BJ (cell line): ENCODE measurements at regions not wholly inside any gene's neighbourhood (a gene's known extent, or its start where the extent isn't known, plus 50 kb on each side); places are given as distances from the start of the nearest gene placed in this dataset.

ENCODE experiments used
- CTCF ChIA-PET: fragments of 350-600 bp; formaldehyde crosslinking; extraction: SDS; loops from one replicate; lab custom pipeline; 2021; ENCODE audit warnings: antibody characterized with exemption, inconsistent platforms; lab: Yijun Ruan, JAX
- POLR2A ChIA-PET: fragments of 300-600 bp; sonication (Branson Sonifier 250); formaldehyde crosslinking; extraction: SDS; loops from one replicate; lab custom pipeline; 2021; ENCODE audit warnings: antibody characterized with exemption; lab: Charles Lee
- DNase-seq: peaks from one replicate; pipeline ENCODE4 v3.0.0-alpha.2; 2011; ENCODE audit warnings: low read depth
- H3K27me3 ChIP-seq: 2 replicates; pipeline ENCODE4 v1.6.0; 2011; ENCODE audit warnings: low read length; ENCODE audit not compliant: control insufficient read depth, insufficient read depth
- H3K36me3 ChIP-seq: 2 replicates; pipeline ENCODE4 v1.5.1; 2011; ENCODE audit warnings: low read length; ENCODE audit not compliant: control insufficient read depth, insufficient read depth
- H3K4me3 ChIP-seq: 2 replicates; pipeline ENCODE4 v1.5.1; 2011; ENCODE audit warnings: low read depth, mild to moderate bottlenecking, control low read depth, low read length
- TF ChIP-seq, protein P1 (sequence below): IDR thresholded peaks from 2 replicates; pipeline ENCODE4 v1.5.1; 2011; ENCODE audit warnings: low read depth, mild to moderate bottlenecking, control low read depth, inconsistent platforms, low read length, moderate library complexity; ENCODE audit not compliant: insufficient read depth

DNA sequence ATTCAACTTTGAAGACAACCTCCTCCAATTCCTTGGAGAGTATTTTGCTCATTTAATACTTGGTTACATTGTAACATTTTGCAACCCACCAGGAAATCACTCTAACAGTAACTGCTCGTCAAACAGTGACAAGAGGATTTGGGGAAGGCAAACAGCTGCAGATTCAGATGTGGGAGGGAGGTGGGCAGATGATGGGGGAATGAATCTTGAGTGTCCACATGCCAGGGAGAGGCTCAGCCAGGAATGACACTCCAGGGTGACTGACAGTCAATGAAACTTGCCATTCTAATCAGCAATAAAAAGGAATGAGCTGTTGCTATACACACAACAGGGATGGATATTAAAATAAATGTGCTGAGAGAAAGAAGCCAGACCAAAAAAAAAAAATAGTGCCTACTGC is 97.7 kb upstream of the ANKRD55 start:
- Histone ChIP-seq H3K27me3 (no peaks in the 10 kb centered on the region), H3K36me3 (no peaks in the 10 kb centered on the region), H3K4me3 (no peak overlapping the region)
- POLR2A ChIA-PET, result interaction anchor here (0.7 kb wide), 1 partner anchor 10 kb away, joined by 5 read pairs; no protein-coding TSS in a partner anchor
- TF ChIP-seq, protein P1, sequence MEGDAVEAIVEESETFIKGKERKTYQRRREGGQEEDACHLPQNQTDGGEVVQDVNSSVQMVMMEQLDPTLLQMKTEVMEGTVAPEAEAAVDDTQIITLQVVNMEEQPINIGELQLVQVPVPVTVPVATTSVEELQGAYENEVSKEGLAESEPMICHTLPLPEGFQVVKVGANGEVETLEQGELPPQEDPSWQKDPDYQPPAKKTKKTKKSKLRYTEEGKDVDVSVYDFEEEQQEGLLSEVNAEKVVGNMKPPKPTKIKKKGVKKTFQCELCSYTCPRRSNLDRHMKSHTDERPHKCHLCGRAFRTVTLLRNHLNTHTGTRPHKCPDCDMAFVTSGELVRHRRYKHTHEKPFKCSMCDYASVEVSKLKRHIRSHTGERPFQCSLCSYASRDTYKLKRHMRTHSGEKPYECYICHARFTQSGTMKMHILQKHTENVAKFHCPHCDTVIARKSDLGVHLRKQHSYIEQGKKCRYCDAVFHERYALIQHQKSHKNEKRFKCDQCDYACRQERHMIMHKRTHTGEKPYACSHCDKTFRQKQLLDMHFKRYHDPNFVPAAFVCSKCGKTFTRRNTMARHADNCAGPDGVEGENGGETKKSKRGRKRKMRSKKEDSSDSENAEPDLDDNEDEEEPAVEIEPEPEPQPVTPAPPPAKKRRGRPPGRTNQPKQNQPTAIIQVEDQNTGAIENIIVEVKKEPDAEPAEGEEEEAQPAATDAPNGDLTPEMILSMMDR, result no peak
- CTCF ChIA-PET, result no interaction called here
- DNase-seq, result no peak

DNA sequence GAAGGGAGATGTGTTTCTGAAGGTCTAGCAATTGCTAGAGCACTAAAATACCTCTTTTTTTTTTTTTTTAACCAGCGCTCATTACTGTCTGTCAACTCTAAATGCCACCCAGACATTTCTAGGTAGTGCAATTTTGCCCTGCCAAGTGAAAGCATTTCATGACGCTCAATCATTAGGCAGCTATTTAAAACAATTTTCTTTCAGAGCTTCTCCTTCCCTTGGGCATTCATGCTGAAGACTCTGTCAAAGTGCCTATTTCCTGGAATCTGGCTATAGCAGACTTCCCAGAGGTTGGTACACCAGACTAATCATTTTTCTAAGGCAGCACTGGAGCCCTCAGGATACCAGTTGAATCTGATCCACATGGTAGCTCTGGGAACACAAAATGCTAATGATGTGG is 97.0 kb upstream of the ANKRD55 start:
- ChIA-PET CTCF (no interaction called here), POLR2A (interaction anchor here (0.7 kb wide), 1 partner anchor 11 kb away, joined by 5 read pairs; no protein-coding TSS in a partner anchor)
- no peak overlapping the region for H3K4me3 ChIP-seq
- DNase-seq, result no peak
- TF ChIP-seq, protein P1, result no peak
- H3K36me3 ChIP-seq, result no peaks in the 10 kb centered on the region
- no peaks in the 10 kb centered on the region for H3K27me3 ChIP-seq

DNA sequence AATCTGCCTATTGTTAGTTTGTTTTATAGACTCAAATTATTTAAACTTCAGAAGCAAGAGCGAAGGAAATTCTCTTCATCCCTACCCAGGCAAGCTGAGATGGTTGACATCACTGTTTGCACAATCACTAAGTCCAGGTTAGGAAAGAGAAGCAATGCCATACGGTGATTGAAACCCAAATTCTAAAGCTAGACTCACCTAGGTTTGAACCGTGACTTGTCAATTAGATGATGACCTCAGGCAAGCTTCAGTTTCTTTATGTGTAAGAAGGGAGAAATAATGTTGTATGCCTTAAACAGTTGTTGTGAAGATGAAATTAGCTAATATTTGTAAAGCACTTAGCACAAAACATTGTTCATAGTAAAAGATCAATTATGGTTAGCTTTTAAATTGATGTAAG is 96.5 kb upstream of the ANKRD55 start:
- Histone ChIP-seq H3K27me3 (no peaks in the 10 kb centered on the region), H3K4me3 (no peak overlapping the region), H3K36me3 (no peaks in the 10 kb centered on the region)
- TF ChIP-seq, protein P1, result no peak
- DNase-seq, result no peak
- POLR2A ChIA-PET, result no interaction called here
- CTCF ChIA-PET, result interaction anchor here (1.1 kb wide), 1 partner anchor 20 kb away, joined by 3 read pairs; no protein-coding TSS in a partner anchor

DNA sequence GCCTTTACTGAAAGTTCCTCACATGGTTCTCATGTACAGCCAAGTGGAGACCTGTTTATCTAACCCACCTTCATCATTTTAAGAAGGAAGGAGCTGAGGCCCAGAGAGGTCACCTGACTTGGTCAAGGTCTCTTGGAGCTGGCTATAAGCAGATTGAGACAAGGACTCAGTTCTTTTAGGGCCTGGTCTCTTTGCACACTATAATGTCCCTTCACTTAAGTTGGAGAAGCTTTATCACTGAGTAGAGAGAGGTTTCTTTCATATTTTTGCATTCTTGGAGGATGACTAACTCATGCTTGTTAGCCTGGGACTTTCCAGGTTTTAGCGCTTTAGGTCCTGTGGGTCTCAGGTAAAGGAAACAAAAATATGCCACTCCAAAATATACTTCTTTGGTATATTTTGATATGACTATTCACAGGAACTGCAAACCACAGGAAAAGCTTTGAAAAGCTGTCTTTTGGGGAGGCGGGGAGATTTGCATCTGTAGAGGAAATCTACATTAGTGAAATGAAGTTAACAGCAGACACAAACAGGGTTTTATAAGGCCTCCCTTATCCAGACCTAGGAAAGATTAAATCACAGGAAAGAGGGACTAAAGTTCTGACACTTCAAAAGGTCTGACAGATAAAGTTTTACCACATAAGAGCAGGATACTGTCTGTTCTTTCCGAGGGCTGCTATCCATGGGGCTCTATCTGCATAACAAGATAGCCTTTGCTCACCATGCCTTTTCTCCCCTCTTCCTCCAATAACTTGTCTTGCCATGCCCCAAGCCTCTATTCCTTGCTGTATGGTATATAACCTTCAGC is 95.8 kb upstream of the ANKRD55 start:
- TF ChIP-seq, protein P1, result no peak
- H3K36me3 ChIP-seq, result no peaks in the 10 kb centered on the region
- H3K27me3 ChIP-seq, result no peaks in the 10 kb centered on the region
- no peak overlapping the region for H3K4me3 ChIP-seq
- DNase-seq, result no peak
- ChIA-PET POLR2A (no interaction called here), CTCF (interaction anchor here (1.1 kb wide), 1 partner anchor 19 kb away, joined by 3 read pairs; no protein-coding TSS in a partner anchor)

DNA sequence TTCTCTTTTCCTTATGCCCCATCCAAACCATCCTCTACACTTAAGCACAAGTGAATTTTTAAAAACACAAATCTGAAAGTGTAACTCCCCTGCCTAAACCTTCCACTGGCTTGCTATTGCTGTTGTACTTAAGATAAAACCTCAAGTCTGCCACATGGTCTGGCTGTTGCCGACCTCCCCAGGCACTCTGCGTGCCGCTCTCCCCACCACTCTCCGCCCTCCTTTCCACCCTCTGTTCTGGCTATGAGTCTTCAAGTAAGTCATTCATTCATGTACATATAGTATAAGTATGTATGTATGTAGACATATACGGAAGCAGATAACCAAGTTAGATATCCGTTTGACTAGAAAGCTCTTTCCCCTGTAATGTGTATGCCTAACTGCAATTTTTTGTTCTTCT is 94.7 kb upstream of the ANKRD55 start:
- no peak for DNase-seq
- POLR2A ChIA-PET, result no interaction called here
- Histone ChIP-seq H3K4me3 (no peak overlapping the region), H3K27me3 (no peaks in the 10 kb centered on the region), H3K36me3 (no peaks in the 10 kb centered on the region)
- TF ChIP-seq, protein P1, result no peak
- CTCF ChIA-PET, result no interaction called here
